NK-92 treated with Interleukin-12 subunit alpha and Interleukin-12 subunit beta, amount 100 ng/mL, for 24 hours (cell line): ENCODE measurements at regions not wholly inside any gene's neighbourhood (a gene's known extent, or its start where the extent isn't known, plus 50 kb on each side); places are given as distances from the start of the nearest gene placed in this dataset.
"Not testable (repeated sequence)": the region's sequence is repeated elsewhere in the genome, so short reads cannot be mapped to it uniquely, and the experiment has no call there.

Experiments used
- DNase-seq: peaks from one replicate; lab custom pipeline; 2025; lab: John Stamatoyannopoulos, UW

DNA sequence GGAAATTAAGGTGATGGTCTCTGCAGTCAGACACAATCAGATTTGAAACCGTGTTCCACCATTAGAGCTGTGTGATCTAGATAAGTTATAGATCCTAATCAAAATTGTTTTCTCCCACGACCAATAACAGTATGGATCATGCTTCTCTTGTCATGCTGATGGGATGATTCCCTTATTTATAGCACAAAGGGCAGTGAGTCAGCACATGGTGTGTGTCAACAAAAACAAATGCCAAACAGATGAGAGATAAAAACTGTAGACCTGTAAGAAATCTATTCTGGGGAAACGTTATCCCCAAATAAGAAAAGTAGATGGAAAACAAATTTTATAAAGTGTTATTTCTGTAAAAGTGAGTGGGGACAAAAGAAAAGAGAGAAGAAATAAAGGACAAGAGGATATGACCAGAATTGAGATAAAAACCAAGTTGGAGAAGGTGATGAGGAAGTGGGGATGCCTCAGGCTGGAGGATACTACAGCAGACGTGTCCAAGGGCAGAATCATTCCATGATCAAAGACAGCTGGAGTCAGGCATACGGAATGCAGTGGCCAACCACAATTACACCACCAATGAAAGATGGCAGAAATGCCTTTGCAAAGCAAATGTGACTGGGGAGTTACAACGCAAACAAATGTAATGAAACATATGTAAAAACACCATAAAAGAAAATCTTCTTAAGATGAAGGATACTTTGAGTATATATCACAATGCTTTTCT is 377.8 kb upstream of the PRKX start:
- DNase-seq: no peak

GRCh38 chrX:4059893-4060292 is 346.4 kb upstream of the PRKX start:
- no peak for DNase-seq

GRCh38 chrX:4043951-4044350 is 330.5 kb upstream of the PRKX start:
- no peak for DNase-seq

- no peak for DNase-seq
Observed at GRCh38 chrX:4035874-4036273, 322.4 kb upstream of the PRKX start.

GRCh38 chrX:4028151-4028550 is 314.7 kb upstream of the PRKX start:
- no peak for DNase-seq

GRCh38 chrX:4005281-4005680 is 291.8 kb upstream of the PRKX start:
- DNase-seq: no peak

DNA sequence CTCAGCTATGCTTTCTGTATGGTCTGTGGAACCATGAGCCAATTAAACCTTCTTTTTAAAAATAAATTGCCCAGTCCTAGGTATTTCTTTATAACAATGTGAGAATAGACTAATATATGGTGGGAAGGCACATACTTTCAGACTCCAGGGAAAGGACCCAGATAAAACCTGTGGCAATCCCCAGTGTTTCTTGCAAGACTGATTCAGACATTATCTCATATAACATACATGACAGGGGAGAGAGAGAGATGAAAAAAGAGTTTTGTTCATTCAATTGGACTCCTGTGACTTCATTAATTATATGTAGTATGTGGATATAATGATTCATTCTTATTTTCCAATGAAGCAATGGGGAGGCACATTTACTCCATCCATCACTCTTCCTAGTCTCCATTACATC is 291.4 kb upstream of the PRKX start:
- DNase-seq: no peak

DNA sequence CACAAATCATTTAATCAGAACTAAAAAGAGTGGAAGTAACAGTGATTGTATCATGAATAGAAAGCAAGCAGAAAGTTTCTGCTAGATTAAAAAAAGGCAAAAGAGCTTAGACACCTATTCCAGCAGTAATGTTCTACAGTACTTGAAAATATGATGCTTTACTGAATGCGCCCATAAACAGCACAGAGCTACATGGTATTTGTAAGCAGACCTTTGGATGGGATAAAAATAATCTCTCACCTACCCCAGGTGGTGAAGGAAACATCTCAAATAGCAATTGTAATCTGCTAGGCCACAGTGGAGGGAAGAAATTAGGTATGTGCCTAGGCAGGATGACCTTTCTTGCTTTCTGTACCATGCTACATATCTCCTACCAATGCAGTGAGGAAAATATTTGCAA is 280.9 kb upstream of the PRKX start:
- DNase-seq: no peak

DNA sequence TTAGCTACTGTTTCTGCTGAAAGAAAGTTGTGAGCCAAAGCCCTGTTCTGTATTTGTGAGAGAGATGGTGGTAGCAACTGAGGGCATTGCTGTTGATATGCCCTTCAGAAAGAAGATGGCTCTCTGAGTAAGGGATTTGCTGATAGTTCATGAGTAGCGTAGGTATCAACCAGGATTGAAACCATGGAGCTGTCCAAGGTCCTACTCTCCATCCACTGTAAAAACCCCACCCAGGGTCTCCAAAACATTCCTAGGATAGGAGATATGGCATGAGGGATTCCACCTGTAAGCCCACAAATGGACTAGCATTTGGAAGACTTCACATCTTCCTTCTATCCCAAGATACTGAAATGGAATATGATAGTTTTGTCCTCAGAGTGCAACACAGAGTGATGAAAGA is 277.1 kb upstream of the PRKX start:
- no peak for DNase-seq

DNA sequence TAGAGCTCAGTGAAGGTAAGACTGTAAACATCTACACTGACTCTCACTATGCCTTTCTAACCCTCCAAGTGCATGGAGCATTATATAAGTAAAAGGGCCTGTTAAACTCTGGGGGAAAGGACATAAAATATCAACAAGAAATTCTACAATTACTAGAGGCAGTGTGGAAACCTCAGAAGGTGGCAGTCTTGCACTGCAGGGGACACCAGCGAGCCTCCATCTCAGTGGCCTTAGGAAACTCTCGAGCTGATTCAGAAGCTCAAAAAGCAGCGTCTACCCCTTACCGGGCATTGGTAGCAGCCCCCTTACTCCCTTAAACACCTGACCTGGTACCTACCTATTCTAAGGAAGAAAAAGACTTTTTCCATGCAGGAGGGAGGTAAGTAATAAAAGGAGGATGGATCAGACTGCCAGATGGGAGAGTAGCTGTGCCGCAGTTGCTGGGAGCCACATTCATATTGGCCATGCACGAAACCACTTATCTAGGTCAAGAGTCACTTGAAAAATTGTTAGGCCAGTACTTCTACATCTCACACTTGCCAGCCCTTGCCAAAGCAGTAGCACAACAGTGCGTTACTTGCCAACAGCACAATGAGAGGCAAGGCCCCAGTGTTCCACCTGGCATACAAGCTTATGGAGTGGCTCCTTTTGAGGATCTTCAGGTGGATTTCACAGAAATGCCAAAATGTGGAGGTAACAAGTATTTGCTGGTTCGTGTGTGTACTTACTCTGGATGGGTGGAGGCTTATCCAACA is 258.8 kb upstream of the PRKX start:
- not testable (repeated sequence) for DNase-seq

- no peak for DNase-seq
Observed at GRCh38 chrX:3968749-3969148, 255.3 kb upstream of the PRKX start.

- DNase-seq: no peak
Observed at GRCh38 chrX:3963980-3964379, 250.5 kb upstream of the PRKX start.

DNA sequence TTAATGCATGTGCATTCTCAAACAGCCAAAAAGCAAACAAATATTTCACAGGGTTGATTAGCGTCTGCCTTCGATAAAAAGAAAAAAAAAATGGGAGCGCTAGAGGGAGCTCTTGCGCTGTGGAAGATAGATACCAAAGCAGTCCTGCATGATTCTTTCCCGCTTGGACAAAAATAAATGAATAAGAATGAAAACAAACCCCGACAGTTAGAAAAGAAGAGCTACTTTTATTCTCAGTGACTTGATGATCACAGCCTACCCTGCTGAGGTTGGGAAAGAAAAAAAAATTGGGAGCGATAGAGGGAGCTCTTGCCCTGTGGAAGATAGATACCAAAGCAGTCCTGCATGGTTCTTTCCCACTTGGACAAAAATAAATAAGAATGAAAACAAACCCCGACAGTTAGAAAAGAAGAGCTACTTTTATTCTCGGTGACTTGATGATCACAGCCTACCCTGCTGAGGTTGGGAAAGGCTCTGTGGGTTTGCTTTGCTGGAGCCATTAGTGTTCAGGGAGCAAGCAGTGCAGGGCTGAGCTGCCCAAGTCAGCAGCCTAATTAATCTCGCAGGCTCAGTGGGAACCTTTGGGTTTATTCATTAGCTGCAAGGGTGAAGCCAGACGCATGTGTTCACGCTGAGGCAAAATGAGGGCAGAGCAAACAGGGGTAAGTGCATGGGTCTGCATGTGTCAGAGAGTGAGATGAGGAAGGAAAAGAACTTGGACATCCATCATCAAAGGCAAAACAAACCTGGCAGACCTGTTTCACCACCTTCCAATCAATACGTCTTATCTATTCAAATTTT is 249.3 kb upstream of the PRKX start:
- DNase-seq: no peak

GRCh38 chrX:3960952-3961351 is 247.5 kb upstream of the PRKX start:
- no peak for DNase-seq

- DNase-seq: no peak
Observed at GRCh38 chrX:3951859-3952258, 238.4 kb upstream of the PRKX start.

DNA sequence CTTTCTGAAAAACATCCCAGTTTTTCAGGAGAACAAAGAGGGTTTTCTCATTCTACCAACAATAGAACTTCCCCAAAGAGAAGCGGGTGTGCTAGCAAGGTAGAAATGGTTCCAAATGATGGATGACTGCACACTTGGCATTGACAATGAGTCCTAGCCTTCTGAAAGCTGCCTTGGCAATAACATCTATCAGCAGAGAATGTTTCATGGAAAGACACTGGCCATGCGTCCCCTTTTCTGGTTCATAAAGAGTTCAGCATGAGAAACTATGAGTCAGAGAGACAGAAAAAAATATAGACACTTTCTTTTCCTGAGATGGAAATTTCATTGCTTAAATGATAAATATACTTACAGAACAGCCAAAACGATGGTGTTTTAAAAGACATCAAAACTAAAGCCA is 236.9 kb upstream of the PRKX start:
- DNase-seq: no peak

- DNase-seq: no peak
Observed at GRCh38 chrX:3943965-3944364, 230.5 kb upstream of the PRKX start.

- no peak for DNase-seq
Observed at GRCh38 chrX:3940000-3940610, 226.7 kb upstream of the PRKX start.

DNA sequence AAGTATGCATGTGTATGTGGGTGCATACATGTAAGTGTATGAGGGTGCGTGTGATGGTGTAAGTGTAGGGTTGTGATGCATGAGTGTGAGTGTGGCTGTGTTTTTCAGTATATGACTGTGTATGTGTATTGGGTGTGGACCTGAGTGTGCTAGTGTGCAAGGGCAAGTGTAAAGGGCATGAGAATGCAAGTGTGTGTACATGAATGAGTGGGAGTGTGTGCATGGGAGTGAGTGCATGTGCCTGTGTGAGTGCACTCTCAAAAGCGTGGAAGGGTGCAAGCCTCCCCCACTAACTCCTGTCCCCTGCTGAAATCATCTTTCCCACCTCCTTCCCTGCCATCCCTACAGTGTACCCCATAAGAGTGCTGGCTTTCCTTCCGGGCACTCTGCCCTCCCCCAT is 225.1 kb upstream of the PRKX start:
- DNase-seq: no peak

DNA sequence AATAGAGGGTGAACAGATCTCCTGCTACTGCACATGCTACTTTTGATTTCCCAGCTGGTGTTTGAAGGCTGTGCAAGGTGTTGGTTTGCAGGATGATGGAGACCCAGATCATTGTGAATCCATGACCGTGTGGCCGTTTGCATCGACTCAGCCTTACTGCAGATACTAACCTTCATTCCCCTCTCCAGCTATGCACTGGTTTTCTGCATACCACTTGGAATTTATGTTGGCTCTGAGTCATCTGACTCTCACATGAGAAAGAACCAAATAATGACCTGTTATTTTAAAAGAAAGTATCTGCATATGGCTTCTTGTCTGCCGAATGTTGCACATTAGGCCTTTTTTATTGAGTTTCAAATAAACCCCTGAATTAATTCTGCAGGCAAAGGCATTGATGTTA is 221.7 kb upstream of the PRKX start:
- not testable (repeated sequence) for DNase-seq

- not testable (repeated sequence) for DNase-seq
Observed at GRCh38 chrX:3920424-3921017, 207.1 kb upstream of the PRKX start.
